SK-N-SH (cell line): ENCODE measurements at regions not wholly inside any gene's neighbourhood (a gene's known extent, or its start where the extent isn't known, plus 50 kb on each side); places are given as distances from the start of the nearest gene placed in this dataset.

Source experiments
- CTCF ChIA-PET: fragments of 300-600, 350-600 bp; formaldehyde crosslinking; extraction: SDS; loops from one replicate; lab custom pipeline; 2021; lab: Yijun Ruan, JAX
- POLR2A ChIA-PET: fragments of 350-600 bp; sonication (Branson Sonifier 250); formaldehyde crosslinking; extraction: SDS; loops from one replicate; lab custom pipeline; 2020; ENCODE audit warnings: antibody characterized with exemption, inconsistent platforms; lab: Yijun Ruan, JAX
- DNase-seq: peaks from one replicate; pipeline ENCODE4 v3.0.0; 2012
- H2AFZ ChIP-seq: fragments of 200-600 bp; sonication (generic); 2 replicates; pipeline ENCODE4 v1.8.1; 2016; ENCODE audit warnings: antibody characterized with exemption, mild to moderate bottlenecking, low read depth
- H3F3A ChIP-seq: fragments of 200-600 bp; sonication (generic); replicated peaks from 2 replicates; pipeline ENCODE3; 2016; ENCODE audit warnings: antibody characterized with exemption, mild to moderate bottlenecking; ENCODE audit not compliant: insufficient read depth
- H3K27ac ChIP-seq, 2 experiments: fragments of 200-500 bp in 1 of 2; fragments of 200-600 bp in 1 of 2; sonication (Bioruptor generic) in 1 of 2; sonication (generic), shearing (Covaris generic) in 1 of 2; 2 replicates each; pipeline versions ENCODE4 v1.5.1 to v1.6.1; 2014 to 2016; ENCODE audit warnings: low read depth in 2 of 2, inconsistent platforms in 1 of 2, low read length in 1 of 2, mild to moderate bottlenecking in 1 of 2, mixed read lengths in 1 of 2
- H3K27me3 ChIP-seq: fragments of 200-600 bp; sonication (generic), shearing (Covaris generic); 2 replicates; pipeline ENCODE4 v1.6.1; 2016; ENCODE audit warnings: mixed run types; ENCODE audit not compliant: insufficient read depth
- H3K36me3 ChIP-seq, 2 experiments: fragments of 200-500 bp in 1 of 2; fragments of 200-600 bp in 1 of 2; sonication (Bioruptor generic) in 1 of 2; sonication (generic) in 1 of 2; replicated peaks in 1 of 2; 2 replicates each; pipeline versions ENCODE3 to v1.5.1; 2014 to 2016; ENCODE audit warnings: low read length in 1 of 2, mild to moderate bottlenecking in 1 of 2; ENCODE audit not compliant: insufficient read depth in 2 of 2, control insufficient read depth in 1 of 2
- H3K4me1 ChIP-seq, 2 experiments: fragments of 200-500 bp in 1 of 2; fragments of 200-600 bp in 1 of 2; sonication (Bioruptor generic) in 1 of 2; sonication (generic), shearing (Covaris generic) in 1 of 2; 2 replicates each; pipeline versions ENCODE4 v1.5.1 to v1.6.1; 2014 to 2016; ENCODE audit warnings: low read depth in 1 of 2, low read length in 1 of 2, mixed run types in 1 of 2; ENCODE audit not compliant: insufficient read depth in 2 of 2, control insufficient read depth in 1 of 2
- H3K4me2 ChIP-seq: fragments of 200-600 bp; sonication (generic), shearing (Covaris generic); 2 replicates; pipeline ENCODE4 v1.6.1; 2017; ENCODE audit warnings: mixed run types
- H3K4me3 ChIP-seq, 2 experiments: fragments of 200-500 bp in 1 of 2; fragments of 200-600 bp in 1 of 2; sonication (Bioruptor generic) in 1 of 2; sonication (generic), shearing (Covaris generic) in 1 of 2; 2 replicates each; pipeline versions ENCODE4 v1.5.1 to v1.8.1; 2014 to 2016; ENCODE audit warnings: low read depth in 2 of 2, inconsistent platforms in 1 of 2, low read length in 1 of 2, mild to moderate bottlenecking in 1 of 2, mixed read lengths in 1 of 2, moderate library complexity in 1 of 2
- H3K79me2 ChIP-seq: fragments of 200-600 bp; sonication (generic); 2 replicates; pipeline ENCODE4 v1.8.1; 2017; ENCODE audit warnings: mild to moderate bottlenecking; ENCODE audit not compliant: insufficient read depth
- H3K9ac ChIP-seq: fragments of 200-600 bp; sonication (generic); 2 replicates; pipeline ENCODE4 v1.6.1; 2017; ENCODE audit warnings: mixed run types
- H3K9me2 ChIP-seq: fragments of 200-600 bp; sonication (generic); 2 replicates; pipeline ENCODE4 v1.6.1; 2017; ENCODE audit warnings: mixed run types
- H3K9me3 ChIP-seq: fragments of 200-600 bp; sonication (generic); 2 replicates; pipeline ENCODE4 v1.6.1; 2017; ENCODE audit warnings: mixed run types, mild to moderate bottlenecking, moderate library complexity
- H4K20me1 ChIP-seq: fragments of 200-600 bp; sonication (generic); 2 replicates; pipeline ENCODE4 v1.6.1; 2017; ENCODE audit warnings: mild to moderate bottlenecking, mixed run types; ENCODE audit not compliant: insufficient read depth
- CHD2 ChIP-seq: fragments of 150-350 bp; IDR thresholded peaks from 2 replicates; pipeline ENCODE4 v1.6.1; 2018; ENCODE audit warnings: low read length; ENCODE audit not compliant: partially characterized antibody
- EP300 ChIP-seq, 2 experiments: IDR thresholded peaks; 2 replicates each; pipeline versions ENCODE4 v1.4.0 to v1.6.1; 2012; ENCODE audit warnings: borderline replicate concordance in 1 of 2, low read depth in 1 of 2, low read length in 1 of 2
- FOXJ3 ChIP-seq: sonication (generic); formaldehyde crosslinking; IDR thresholded peaks from 2 replicates; pipeline ENCODE4 v1.5.1; 2020; ENCODE audit warnings: mild to moderate bottlenecking, missing genetic modification reagents
- FOXM1 ChIP-seq: IDR thresholded peaks from 2 replicates; pipeline ENCODE4 v1.4.0; 2012; ENCODE audit warnings: low read depth, mild to moderate bottlenecking
- GABPA ChIP-seq: IDR thresholded peaks from 2 replicates; pipeline ENCODE4 v1.4.0; 2012; ENCODE audit warnings: low read depth, mild to moderate bottlenecking
- GATA2 ChIP-seq: sonication (generic); formaldehyde crosslinking; IDR thresholded peaks from 2 replicates; pipeline ENCODE4 v1.5.0; 2020; ENCODE audit warnings: mild to moderate bottlenecking, missing genetic modification reagents
- MEF2A ChIP-seq: IDR thresholded peaks from 2 replicates; pipeline ENCODE4 v1.4.0; 2012; ENCODE audit warnings: low read depth, borderline replicate concordance
- RAD21 ChIP-seq: IDR thresholded peaks from 2 replicates; pipeline ENCODE4 v1.6.1; 2012; ENCODE audit warnings: mild to moderate bottlenecking, low read length
- SIN3A ChIP-seq: IDR thresholded peaks from 2 replicates; pipeline ENCODE4 v1.6.1; 2012; ENCODE audit warnings: low read depth, mild to moderate bottlenecking, low read length, moderate library complexity, borderline replicate concordance
- TEAD4 ChIP-seq: IDR thresholded peaks from 2 replicates; pipeline ENCODE4 v1.4.0; 2012; ENCODE audit warnings: mild to moderate bottlenecking, borderline replicate concordance; ENCODE audit not compliant: insufficient read depth
- YY1 ChIP-seq: IDR thresholded peaks from 2 replicates; pipeline ENCODE4 v1.4.0; 2012; ENCODE audit warnings: low read depth, mild to moderate bottlenecking
- WGBS: methylation state at CpG from one replicate; pipeline ENCODE4 v1.1.6; 2017; ENCODE audit warnings: low lambda C conversion rate; 5-methylcytosine and 5-hydroxymethylcytosine counted together
- TF ChIP-seq, protein P1 (sequence below): fragments of 200-600 bp; sonication (generic); IDR thresholded peaks from 2 replicates; pipeline ENCODE4 v1.6.1; 2017; ENCODE audit warnings: antibody characterized with exemption, mild to moderate bottlenecking, moderate library complexity

DNA sequence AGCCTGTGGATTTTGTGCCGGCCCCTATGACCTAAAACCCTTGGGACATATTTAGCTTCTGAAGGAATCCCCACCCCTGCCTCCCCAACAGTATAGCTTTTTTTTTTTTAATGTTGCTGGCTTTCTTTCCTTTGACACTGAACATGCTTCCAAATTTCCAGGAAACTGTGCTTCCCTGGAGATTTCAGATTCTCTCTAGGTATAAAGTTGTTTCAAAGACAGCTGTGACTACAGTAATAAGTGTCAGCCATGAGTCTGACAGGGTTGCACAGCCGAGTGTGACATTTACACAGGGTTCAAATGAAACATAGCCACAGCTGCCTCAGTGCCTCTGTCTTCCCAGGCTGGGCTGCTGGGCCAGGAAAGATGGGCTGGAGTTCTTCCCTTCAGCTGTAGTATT is 466.6 kb upstream of the COBL start (continued):
- TF ChIP-seq TEAD4, result no peak
- TF ChIP-seq RAD21, result no peak

DNA sequence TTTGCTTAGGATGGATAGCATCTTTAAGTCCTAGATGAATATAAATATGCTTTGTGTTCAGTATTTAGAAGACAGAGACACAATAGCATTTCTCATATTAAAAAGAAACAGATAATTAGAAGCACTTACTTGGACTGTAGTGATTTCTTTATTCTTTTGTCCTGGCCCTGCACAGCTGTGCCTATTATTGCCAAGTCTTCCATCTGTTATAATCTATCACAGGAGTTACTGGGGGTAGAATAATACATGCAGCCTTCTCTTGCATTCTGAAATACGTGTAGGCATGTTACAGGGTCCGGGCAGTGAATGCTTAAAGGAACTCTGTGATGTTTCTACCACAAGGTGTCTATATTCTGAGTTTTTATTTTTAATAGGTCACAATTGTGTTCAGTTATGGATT is 461.5 kb upstream of the COBL start:
- Histone ChIP-seq H3K4me3 (no peak overlapping the region), H3K79me2 (no peaks in the 10 kb centered on the region), H3K27me3 (no peaks in the 10 kb centered on the region), H3K36me3 (no peaks in the 10 kb centered on the region), H3K4me1 (no peaks in the 10 kb centered on the region), H3K9ac (no peak overlapping the region), H3K9me2 (no peaks in the 10 kb centered on the region), H2AFZ (no peak overlapping the region), H3K27ac (no peak overlapping the region), H3K9me3 (0 out of 2 replicates have a peak, but pooled peaks cover 7% of the 10 kb centered on the region), H4K20me1 (no peaks in the 10 kb centered on the region)
- POLR2A ChIA-PET, result no interaction called here
- 9% methylated on average over 2 of the region's 2 CpGs for WGBS
- DNase-seq, result no peak
- no peak for TF ChIP-seq GATA2
- TF ChIP-seq, all 33 proteins: peak for 0
- Histone ChIP-seq H3F3A (no peaks in the 10 kb centered on the region), H3K4me2 (no peak overlapping the region)
- CTCF ChIA-PET, result interaction anchor here (0.6 kb wide), 1 partner anchor 336 kb away, joined by 3 read pairs; no protein-coding TSS in a partner anchor

DNA sequence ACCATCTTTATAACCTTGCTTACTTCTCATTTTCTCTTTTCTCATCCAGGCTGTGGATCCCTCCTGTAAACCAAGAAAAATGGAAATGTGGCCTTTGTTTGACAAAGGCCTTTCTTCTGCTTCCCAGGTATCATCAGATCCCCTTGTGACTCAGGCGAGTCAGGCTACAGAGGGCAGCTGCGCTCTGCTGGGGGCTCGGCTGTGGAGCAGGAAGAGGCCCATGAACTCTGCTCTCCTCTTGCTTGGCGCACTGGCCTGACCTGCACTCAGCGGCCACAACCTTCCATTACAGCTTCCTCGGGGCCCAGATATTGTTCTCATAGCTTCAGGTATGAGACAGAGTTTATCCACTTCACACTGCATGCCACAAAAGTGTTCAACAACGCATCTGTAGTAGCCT is 457.6 kb upstream of the COBL start:
- no peaks in the 10 kb centered on the region for H3K27me3 ChIP-seq
- no peaks in the 10 kb centered on the region for H3K79me2 ChIP-seq
- no peaks in the 10 kb centered on the region for H3F3A ChIP-seq
- H3K27ac ChIP-seq, result no peak overlapping the region
- no peak overlapping the region for H3K9ac ChIP-seq
- no peaks in the 10 kb centered on the region for H3K9me2 ChIP-seq
- no peak overlapping the region for H3K4me3 ChIP-seq
- no peak for DNase-seq
- no peak overlapping the region for H2AFZ ChIP-seq
- no peak for TF ChIP-seq FOXM1
- no peak for TF ChIP-seq EP300 (IDR thresholded peaks at IDR 0.05; ENCODE audit: borderline replicate concordance in 1 of 2, low read depth in 1 of 2, low read length in 1 of 2)
- no peak for TF ChIP-seq MEF2A
- no peak for TF ChIP-seq GABPA
- TF ChIP-seq YY1, result no peak
- TF ChIP-seq FOXJ3 (CRISPR knock-in tag), result no peak
- no peak for TF ChIP-seq CHD2
- TF ChIP-seq, protein P1, sequence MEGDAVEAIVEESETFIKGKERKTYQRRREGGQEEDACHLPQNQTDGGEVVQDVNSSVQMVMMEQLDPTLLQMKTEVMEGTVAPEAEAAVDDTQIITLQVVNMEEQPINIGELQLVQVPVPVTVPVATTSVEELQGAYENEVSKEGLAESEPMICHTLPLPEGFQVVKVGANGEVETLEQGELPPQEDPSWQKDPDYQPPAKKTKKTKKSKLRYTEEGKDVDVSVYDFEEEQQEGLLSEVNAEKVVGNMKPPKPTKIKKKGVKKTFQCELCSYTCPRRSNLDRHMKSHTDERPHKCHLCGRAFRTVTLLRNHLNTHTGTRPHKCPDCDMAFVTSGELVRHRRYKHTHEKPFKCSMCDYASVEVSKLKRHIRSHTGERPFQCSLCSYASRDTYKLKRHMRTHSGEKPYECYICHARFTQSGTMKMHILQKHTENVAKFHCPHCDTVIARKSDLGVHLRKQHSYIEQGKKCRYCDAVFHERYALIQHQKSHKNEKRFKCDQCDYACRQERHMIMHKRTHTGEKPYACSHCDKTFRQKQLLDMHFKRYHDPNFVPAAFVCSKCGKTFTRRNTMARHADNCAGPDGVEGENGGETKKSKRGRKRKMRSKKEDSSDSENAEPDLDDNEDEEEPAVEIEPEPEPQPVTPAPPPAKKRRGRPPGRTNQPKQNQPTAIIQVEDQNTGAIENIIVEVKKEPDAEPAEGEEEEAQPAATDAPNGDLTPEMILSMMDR, result no peak
- TF ChIP-seq SIN3A, result no peak
- H4K20me1 ChIP-seq, result no peaks in the 10 kb centered on the region
- ChIA-PET POLR2A (no interaction called here), CTCF (interaction anchor here (0.6 to 1.5 kb wide), 2 partner anchors 12 to 578 kb away, joined by 3 to 4 read pairs; no protein-coding TSS in a partner anchor)
- no peaks in the 10 kb centered on the region for H3K4me1 ChIP-seq
- WGBS, result 34% methylated on average over 7 of the region's 7 CpGs
- no peaks in the 10 kb centered on the region for H3K36me3 ChIP-seq
- no peak overlapping the region for H3K4me2 ChIP-seq
- H3K9me3 ChIP-seq, result 0 out of 2 replicates have a peak, but pooled peaks cover 12% of the 10 kb centered on the region
